Midbrain (tissue), 1 donor: ENCODE measurements at regions not wholly inside any gene's neighbourhood (a gene's known extent, or its start where the extent isn't known, plus 50 kb on each side); places are given as distances from the start of the nearest gene placed in this dataset.

ENCODE experiments used
- DNase-seq: peaks from one replicate; lab custom pipeline; 2025; lab: John Stamatoyannopoulos, UW

DNA sequence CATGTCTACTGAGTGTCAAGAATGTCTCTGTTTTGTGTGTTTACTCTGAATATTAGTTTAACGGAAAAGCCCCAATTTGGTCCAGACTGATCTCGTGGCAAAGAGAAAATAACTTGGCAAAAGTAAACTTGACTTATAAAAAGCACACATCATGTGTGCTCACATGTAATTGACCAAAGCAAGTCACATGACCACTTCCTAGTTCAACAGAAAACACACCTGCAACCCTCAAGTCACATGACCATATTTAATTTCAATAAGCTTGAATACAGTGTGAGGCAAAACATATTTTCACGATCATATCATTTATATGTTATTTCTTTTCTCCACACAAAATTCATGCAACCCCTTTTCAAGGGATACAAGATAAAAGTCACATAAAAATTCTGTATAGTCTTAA is 662.4 kb downstream of the SLITRK1 start:
- DNase-seq = no peak

GRCh38 chr13:83216479-83217245 is 665.6 kb downstream of the SLITRK1 start:
- no peak for DNase-seq

- DNase-seq = no peak
Observed at GRCh38 chr13:83215627-83216026, 666.6 kb downstream of the SLITRK1 start.

- DNase-seq = no peak
Observed at GRCh38 chr13:83214452-83214851, 667.8 kb downstream of the SLITRK1 start.

DNA sequence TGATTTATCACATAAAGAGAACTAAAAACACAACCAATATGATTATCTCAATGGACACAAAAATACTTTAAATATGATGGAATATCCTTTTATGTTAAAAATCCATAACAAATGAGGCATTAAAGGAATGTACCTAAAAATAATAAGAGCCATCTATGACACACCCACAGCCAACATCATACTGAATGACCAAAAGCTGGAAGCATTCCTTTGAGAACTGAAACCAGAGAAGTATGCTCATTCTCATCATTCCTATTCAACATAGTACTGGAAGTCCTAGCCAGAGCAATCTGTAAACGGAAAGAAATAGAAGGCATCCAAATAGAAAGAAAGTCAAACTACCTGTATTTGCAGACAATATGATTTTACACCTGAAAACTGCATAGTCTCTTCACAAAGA is 671.0 kb downstream of the SLITRK1 start:
- DNase-seq = no peak

GRCh38 chr13:83204886-83205285 is 677.4 kb downstream of the SLITRK1 start:
- DNase-seq = no peak

DNA sequence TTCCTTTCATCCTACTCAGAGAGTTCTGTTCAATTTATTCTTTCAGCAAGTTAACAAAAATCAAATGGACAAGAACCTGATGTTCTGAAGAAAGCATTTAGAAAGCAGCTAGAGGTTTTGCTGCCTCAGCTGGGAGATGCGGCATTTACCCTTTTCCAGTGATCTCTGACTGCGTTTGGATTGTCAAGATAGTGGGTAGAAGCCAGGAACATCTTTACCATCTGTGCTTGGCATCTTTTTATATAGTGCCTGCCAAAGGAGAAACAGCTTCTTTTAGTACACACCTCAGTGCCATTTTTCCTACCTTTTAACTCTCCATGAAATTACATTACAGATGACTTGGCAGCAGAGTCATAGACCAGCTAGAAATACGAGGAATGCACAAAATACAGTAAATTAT is 680.8 kb downstream of the SLITRK1 start:
- DNase-seq = no peak

- DNase-seq = no peak
Observed at GRCh38 chr13:83197316-83197715, 685.0 kb downstream of the SLITRK1 start.

DNA sequence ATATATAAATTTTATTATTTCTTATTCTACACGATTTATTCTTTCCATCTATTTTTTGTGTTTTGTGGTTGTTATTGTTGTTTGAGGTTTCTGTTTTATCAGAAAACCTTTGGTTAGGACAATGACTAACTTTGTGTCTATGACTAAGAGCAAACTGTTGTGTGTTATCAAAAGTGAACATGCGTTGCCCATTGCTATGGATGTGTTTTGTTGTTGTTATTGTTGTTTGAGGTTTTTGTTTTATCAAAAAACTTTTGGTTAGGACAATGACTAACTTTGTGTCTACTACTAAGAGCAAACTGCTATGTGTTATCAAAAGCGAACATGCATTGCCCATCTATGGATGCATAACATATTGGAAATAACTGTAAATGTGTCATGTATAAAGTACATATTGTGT is 692.3 kb downstream of the SLITRK1 start:
- DNase-seq = no peak

- no peak for DNase-seq
Observed at GRCh38 chr13:83184819-83185218, 697.5 kb downstream of the SLITRK1 start.

GRCh38 chr13:83184150-83184475 is 698.2 kb downstream of the SLITRK1 start:
- DNase-seq = no peak

GRCh38 chr13:83183439-83184149 is 698.7 kb downstream of the SLITRK1 start:
- DNase-seq = no peak

- DNase-seq = no peak
Observed at GRCh38 chr13:83182845-83183244, 699.4 kb downstream of the SLITRK1 start.

DNA sequence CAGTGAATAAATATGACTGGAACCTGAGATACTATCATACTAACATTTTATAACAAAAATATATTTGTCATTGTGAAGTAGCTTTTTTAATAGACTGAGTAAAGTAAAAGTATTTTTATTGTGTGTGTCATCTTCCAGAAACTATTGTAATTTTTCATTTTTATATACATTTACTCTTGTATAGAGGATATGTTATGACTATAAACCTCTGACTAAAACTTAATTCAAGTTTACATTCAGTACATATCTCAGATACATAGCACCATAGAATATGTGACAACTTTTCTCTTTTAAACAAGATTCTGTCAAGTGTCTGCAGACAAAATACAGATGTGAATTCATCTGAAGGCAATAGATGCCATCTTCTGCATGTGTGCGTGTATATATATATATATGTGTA is 704.3 kb downstream of the SLITRK1 start:
- no peak for DNase-seq

GRCh38 chr13:83168590-83168989 is 713.7 kb downstream of the SLITRK1 start:
- DNase-seq = no peak

DNA sequence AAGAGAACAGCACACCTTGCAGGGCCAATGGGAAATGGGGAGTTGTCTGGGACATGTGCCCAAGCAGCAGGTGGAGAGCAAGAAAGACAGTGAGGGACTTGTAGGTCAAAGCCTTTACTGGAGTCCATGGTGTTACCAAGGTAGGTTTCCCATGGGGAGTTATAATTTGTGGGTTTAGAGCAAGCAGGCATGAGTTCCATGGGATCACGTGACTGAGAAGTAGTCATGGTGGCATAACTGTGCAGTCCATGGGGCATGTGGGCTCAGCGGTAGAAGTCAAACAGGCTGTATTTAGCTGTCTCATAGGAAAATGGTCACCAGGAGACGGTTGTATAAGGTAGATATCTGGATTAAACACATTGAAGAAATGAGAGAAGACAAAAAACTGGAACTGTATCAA is 715.1 kb downstream of the SLITRK1 start:
- no peak for DNase-seq

GRCh38 chr13:83166550-83166949 is 715.7 kb downstream of the SLITRK1 start:
- DNase-seq = no peak

DNA sequence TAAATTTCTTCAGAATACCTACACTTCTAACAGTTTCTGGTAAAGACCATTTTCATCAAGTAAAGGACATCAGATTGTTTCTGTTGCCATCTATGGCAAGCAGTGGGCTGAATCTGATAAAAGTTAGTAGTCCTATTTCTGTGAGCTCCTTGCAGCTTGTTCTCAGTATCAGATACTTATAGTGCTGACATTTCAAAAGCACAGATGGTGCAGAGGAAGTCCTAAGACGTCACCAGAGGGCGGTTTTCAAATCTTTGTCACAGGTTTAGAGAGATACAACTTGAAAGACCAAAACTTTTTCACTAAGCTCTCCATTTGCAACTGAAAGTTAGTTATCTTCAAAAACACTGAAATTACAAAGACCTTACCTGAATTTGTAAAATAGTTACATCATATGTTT is 719.8 kb downstream of the SLITRK1 start:
- no peak for DNase-seq

DNA sequence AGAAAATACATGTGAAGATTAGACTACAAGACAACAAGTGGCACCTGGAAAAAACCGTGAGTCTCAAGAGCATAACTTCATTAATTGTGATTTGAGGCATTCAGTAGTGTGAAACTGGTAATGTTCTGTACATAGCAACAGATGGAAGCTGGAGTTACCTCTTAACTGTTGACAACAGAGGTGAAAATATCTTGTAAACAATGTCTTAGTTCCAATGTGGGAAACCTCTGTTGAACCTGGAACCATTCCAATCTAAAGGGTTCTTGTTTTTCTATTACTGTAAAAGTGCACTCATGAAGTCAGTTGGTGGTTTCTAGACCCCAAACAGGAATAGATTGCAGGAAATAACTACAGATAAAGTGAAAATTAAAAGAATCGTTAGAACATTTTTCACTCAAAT is 728.4 kb downstream of the SLITRK1 start:
- DNase-seq = no peak

DNA sequence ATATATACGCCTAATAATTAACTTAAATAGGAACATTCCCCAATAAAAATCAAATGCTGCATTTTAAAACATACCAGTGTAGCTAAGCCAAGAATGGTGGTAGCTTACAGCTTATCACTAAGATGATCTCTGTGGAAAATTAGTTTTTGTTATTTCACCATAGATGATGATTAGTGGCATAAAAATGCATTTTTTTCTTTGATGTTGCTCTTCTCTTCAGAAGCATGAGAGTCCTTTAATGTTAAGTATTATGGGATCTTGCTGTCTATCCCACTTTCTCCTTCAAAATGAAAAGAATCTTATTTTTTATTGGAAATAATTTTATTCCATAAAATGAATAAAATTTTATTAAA is 731.0 kb downstream of the SLITRK1 start:
- DNase-seq = no peak

- DNase-seq = peak; percentile 73
Observed at GRCh38 chr13:83150616-83151307, 731.5 kb downstream of the SLITRK1 start.

DNA sequence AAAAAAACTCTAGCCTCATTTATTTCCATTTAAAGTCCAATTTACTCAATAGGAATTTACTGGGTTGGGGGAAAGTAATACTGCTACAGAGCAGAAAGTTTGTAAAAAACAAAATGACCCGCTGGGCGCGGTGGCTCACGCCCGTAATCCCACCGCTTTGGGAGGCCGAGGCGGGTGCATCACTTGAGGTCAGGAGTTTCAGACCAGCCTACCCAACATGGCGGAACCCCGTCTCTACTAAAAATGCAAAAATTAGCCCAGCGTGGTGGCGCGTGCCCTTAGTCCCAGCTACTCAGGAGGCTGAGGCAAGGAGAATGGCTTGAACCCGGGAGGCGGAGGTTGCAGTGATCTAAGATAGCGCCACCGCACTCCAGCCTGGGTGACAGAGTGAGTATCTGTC is 745.6 kb downstream of the SLITRK1 start:
- no peak for DNase-seq

GRCh38 chr13:83125791-83126190 is 756.5 kb downstream of the SLITRK1 start:
- DNase-seq = no peak
